ENCODE measurements at regions not wholly inside any gene's neighbourhood (a gene's known extent, or its start where the extent isn't known, plus 50 kb on each side); places are given as distances from the start of the nearest gene placed in this dataset.
"Not testable (repeated sequence)": the region's sequence is repeated elsewhere in the genome, so short reads cannot be mapped to it uniquely, and the experiment has no call there.

DNA sequence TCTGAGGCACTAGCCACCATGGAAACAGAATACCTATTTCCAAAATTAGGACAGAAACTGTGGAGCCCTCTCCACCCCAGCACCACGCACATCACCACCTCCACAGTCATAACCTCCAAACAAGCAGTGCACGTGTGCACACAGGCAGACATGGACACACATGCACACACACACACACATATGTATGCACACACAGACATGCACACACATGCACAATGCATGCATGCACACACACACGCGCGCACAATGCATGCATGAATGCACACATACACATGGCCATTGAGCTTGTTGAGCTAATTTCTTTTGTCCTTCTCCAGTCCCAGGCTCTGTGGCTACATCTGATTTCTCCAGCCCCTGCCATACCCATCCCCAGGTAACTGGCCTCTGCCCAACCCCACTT lies 161.6 kb upstream of the EPB41L3 start:
- no peak for DNase-seq (ENCODE audit: low read depth)
- TF ChIP-seq, protein P1, sequence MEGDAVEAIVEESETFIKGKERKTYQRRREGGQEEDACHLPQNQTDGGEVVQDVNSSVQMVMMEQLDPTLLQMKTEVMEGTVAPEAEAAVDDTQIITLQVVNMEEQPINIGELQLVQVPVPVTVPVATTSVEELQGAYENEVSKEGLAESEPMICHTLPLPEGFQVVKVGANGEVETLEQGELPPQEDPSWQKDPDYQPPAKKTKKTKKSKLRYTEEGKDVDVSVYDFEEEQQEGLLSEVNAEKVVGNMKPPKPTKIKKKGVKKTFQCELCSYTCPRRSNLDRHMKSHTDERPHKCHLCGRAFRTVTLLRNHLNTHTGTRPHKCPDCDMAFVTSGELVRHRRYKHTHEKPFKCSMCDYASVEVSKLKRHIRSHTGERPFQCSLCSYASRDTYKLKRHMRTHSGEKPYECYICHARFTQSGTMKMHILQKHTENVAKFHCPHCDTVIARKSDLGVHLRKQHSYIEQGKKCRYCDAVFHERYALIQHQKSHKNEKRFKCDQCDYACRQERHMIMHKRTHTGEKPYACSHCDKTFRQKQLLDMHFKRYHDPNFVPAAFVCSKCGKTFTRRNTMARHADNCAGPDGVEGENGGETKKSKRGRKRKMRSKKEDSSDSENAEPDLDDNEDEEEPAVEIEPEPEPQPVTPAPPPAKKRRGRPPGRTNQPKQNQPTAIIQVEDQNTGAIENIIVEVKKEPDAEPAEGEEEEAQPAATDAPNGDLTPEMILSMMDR (conservative IDR thresholded peaks at IDR 0.05; ENCODE audit: low read depth, low read length), result no peak
- H3K4me3 ChIP-seq (ENCODE audit: low read length), result no peak overlapping the region

DNA sequence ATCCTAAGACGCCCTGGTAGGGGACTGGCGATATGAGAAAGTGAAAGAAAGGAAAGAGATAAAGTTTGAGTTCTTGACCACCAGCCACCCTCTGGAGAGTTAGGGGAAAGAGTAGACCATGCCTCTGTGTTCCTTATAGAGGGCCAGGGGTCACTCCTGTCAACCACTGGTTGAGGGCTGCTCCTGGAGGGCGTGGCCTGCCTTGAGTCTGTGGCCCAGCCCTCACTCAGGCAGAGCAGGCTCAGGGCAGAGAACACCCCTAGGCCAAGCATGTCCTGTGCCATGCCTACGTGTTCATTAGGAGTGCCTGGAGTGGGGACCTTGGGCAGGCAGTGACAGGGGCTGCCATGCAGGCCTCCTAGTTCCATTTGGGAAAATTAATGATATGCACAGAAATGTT lies 161.1 kb upstream of the EPB41L3 start:
- no peak for DNase-seq (ENCODE audit: low read depth)
- TF ChIP-seq, protein P1 (conservative IDR thresholded peaks at IDR 0.05; ENCODE audit: low read depth, low read length), result no peak

DNA sequence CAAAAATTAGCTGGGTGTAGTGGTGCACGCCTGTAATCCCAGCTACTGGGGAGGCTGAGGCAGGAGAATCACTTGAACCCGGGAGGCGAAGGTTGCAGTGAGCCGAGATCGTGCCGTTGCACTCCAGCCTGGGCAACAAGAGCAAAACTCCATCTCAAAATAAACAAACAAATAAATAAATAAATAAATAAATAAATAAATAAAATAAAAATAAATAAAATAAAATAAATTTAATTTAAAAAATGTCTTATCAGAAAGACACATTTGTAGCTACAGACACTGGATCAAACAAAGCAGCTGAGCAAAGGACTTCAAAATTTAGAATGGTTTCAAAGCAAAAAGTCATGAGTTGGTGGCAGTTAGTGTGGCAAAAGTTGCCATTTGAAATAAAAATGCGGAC lies 158.2 kb upstream of the EPB41L3 start:
- not testable (repeated sequence) for DNase-seq (ENCODE audit: low read depth); H3K4me3 ChIP-seq (ENCODE audit: low read length)

More for the DNA sequence above, 161.1 kb upstream of the EPB41L3 start:
- no peak overlapping the region for H3K4me3 ChIP-seq (ENCODE audit: low read length)

DNA sequence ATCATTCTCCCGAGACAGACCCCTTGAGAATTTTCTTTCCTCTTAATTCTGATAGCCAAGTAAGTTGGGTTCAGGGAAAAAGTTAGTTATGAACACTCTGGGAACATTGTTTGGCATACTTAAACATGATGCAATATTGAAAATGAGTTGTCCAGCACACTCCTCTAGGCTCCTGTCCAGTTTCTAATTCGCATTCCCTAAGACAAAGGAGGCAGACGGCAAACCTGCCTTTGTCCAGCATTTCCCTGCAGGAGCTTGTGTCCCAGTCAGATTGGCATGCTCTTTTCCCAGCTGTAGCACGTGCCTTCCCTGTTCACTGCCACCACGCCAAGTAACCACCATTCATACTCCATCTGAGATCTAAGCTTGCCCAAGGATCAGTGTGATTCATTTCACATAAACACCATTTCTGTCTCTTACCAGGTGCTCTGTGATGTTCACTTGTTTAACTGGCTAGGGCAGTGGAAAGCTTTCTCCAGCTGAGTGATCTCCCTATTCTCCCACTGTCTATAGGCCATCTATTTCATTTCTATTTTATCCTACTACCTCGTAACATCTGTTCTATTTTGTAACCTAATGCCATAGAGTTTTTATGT lies 150.0 kb upstream of the EPB41L3 start:
- no peak overlapping the region for H3K4me3 ChIP-seq (ENCODE audit: low read length)
- DNase-seq (ENCODE audit: low read depth), result no peak
- TF ChIP-seq, protein P1 (conservative IDR thresholded peaks at IDR 0.05; ENCODE audit: low read depth, low read length), result no peak

DNA sequence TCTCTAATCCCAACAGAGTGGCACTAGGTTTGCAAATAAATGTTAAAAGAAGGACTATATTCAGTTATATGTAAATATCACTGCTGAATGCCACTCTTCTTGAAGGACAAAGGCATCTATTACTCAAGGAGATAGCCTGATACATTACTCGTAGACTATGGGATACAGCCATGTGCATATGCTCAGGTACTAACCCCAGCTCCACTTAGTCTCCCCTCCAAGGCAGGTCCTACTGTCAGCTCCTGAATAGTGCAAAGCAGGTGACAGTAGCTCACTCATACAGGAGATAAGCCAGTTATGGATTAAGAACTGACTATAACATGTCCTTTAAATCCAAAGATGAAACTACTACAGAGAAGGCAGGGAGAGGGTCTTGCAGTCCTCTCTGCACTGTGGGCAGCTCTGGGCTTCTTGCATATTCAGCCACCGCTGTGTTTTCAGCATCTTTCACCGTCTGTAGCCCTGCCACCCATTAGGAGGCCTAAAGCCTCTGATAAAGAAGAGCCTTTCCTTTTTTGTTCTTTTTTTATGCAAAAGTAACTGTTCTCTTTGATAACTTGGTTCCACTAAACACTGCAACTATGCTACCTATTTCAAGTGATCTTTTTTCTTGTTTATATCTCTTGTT lies 135.1 kb upstream of the EPB41L3 start:
- H3K4me3 ChIP-seq (ENCODE audit: low read length), result no peak overlapping the region
- TF ChIP-seq, protein P1 (conservative IDR thresholded peaks at IDR 0.05; ENCODE audit: low read depth, low read length), result no peak
- no peak for DNase-seq (ENCODE audit: low read depth)

DNA sequence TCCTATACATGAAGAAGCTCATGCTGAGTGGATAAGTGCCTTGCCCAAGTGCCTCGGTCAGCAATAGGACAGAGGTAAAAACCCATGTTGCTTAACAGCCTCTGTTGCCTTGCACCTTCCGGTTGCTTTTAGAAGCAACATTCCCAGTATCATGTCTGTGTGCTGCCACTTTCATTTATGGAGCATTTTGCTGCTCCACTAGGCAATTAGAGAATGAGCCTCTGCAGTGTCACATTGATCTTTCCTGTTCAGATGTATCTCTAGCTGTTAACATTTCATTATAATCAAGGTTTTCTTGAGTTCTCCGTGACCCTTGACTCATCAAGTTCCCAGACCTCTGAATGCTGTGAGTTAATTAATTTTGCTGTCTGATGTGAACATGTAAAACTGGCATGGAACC lies 134.5 kb upstream of the EPB41L3 start:
- no peak overlapping the region for H3K4me3 ChIP-seq (ENCODE audit: low read length)
- no peak for DNase-seq (ENCODE audit: low read depth)
- TF ChIP-seq, protein P1 (conservative IDR thresholded peaks at IDR 0.05; ENCODE audit: low read depth, low read length), result no peak

DNA sequence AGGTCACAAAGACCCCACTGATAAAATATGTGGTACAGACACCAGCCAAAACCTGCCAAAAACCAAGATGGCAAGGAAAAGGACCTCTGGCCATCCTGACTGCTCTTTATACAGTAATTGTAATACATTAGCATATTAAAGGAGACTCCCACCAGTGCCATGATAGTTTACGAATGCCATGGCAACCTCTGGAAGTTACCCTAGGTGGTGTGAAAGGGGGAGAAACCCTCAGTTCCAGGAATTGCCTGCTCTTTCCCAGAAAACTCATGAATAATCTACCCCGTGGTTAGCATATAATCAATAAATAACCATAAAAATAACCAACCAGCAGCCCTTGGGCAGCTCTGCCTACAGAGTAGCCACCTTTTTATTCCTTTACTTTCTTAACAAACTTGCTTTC lies 129.8 kb upstream of the EPB41L3 start:
- no peak overlapping the region for H3K4me3 ChIP-seq (ENCODE audit: low read length)
- no peak for DNase-seq (ENCODE audit: low read depth)
- TF ChIP-seq, protein P1 (conservative IDR thresholded peaks at IDR 0.05; ENCODE audit: low read depth, low read length), result no peak
